Central memory CD4-positive, alpha-beta T cell (primary cell): ENCODE measurements at regions not wholly inside any gene's neighbourhood (a gene's known extent, or its start where the extent isn't known, plus 50 kb on each side); places are given as distances from the start of the nearest gene placed in this dataset.
"Not testable (repeated sequence)": the region's sequence is repeated elsewhere in the genome, so short reads cannot be mapped to it uniquely, and the experiment has no call there.

Experiments
- DNase-seq: peaks from one replicate; pipeline ENCODE4 v3.0.0; 2022

GRCh38 chr5:127133071-127133470 lies 59.8 kb upstream of the C5orf63 start:
- DNase-seq, result no peak

GRCh38 chr5:127136908-127137307 lies 63.6 kb upstream of the C5orf63 start:
- no peak for DNase-seq

- DNase-seq, result no peak
These were observed 70.4 kb upstream of the C5orf63 start for GRCh38 chr5:127143722-127144121.

- no peak for DNase-seq
These were observed 79.7 kb upstream of the C5orf63 start for GRCh38 chr5:127153031-127153430.

- DNase-seq, result no peak
These were observed 80.2 kb upstream of the C5orf63 start for GRCh38 chr5:127153521-127153920.

- no peak for DNase-seq
These were observed 90.4 kb upstream of the C5orf63 start for GRCh38 chr5:127163750-127164149.

GRCh38 chr5:127170918-127171600 lies 97.8 kb upstream of the C5orf63 start:
- DNase-seq, result no peak

GRCh38 chr5:127176769-127177168 lies 103.5 kb upstream of the C5orf63 start:
- DNase-seq, result no peak

GRCh38 chr5:127182631-127183030 lies 108.0 kb upstream of the MEGF10 start:
- DNase-seq, result not testable (repeated sequence)

- no peak for DNase-seq
These were observed 107.3 kb upstream of the MEGF10 start for GRCh38 chr5:127183332-127183731.

- DNase-seq, result no peak
These were observed 105.7 kb upstream of the MEGF10 start for GRCh38 chr5:127184851-127185250.

- DNase-seq, result no peak
These were observed 103.9 kb upstream of the MEGF10 start for GRCh38 chr5:127186657-127187056.

- no peak for DNase-seq
These were observed 102.9 kb upstream of the MEGF10 start for GRCh38 chr5:127187706-127188105.

GRCh38 chr5:127192150-127192549 lies 98.4 kb upstream of the MEGF10 start:
- no peak for DNase-seq

GRCh38 chr5:127192836-127193338 lies 97.7 kb upstream of the MEGF10 start:
- DNase-seq, result no peak

GRCh38 chr5:127196042-127196441 lies 94.6 kb upstream of the MEGF10 start:
- no peak for DNase-seq

- DNase-seq, result not testable (repeated sequence)
These were observed 93.0 kb upstream of the MEGF10 start for GRCh38 chr5:127197402-127198167.

GRCh38 chr5:127202738-127203137 lies 87.9 kb upstream of the MEGF10 start:
- not testable (repeated sequence) for DNase-seq

- no peak for DNase-seq
These were observed 86.8 kb upstream of the MEGF10 start for GRCh38 chr5:127203818-127204217.

GRCh38 chr5:127205147-127205546 lies 85.4 kb upstream of the MEGF10 start:
- no peak for DNase-seq

GRCh38 chr5:127206320-127207113 lies 84.1 kb upstream of the MEGF10 start:
- DNase-seq, result no peak

GRCh38 chr5:127210042-127210441 lies 80.6 kb upstream of the MEGF10 start:
- no peak for DNase-seq

- no peak for DNase-seq
These were observed 77.4 kb upstream of the MEGF10 start for GRCh38 chr5:127213231-127213630.
